DMS53 treated with DMSO at 0.1 percent for 48 hours (cell line): ENCODE measurements at regions not wholly inside any gene's neighbourhood (a gene's known extent, or its start where the extent isn't known, plus 50 kb on each side); places are given as distances from the start of the nearest gene placed in this dataset.

Source experiments
- DNase-seq: peaks from one replicate; lab custom pipeline; 2025; ENCODE audit not compliant: unreplicated experiment; lab: John Stamatoyannopoulos, UW

DNA sequence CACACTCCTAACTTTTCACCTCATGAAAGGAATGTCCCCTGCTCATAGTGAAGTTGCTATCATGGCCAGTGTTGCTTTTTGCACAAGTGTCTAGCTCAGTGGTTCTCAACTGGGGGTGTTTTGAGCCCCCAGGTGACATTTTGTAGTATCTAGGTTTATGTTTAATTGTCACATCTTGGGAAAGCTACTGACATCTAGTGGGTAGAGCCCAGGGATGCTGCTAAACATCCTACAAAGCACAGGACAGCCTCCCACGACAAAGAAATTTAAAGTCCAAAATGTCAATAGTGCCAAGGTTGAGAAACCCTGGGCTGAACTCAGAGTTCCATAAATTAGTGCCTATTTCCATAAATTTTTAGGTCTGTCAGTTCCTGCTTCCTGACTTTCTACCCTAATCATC, 70.7 kb upstream of the HCCS start:
- no peak for DNase-seq

- DNase-seq = no peak
Observed at GRCh38 chrX:11040996-11041395, 70.1 kb upstream of the HCCS start.

DNA sequence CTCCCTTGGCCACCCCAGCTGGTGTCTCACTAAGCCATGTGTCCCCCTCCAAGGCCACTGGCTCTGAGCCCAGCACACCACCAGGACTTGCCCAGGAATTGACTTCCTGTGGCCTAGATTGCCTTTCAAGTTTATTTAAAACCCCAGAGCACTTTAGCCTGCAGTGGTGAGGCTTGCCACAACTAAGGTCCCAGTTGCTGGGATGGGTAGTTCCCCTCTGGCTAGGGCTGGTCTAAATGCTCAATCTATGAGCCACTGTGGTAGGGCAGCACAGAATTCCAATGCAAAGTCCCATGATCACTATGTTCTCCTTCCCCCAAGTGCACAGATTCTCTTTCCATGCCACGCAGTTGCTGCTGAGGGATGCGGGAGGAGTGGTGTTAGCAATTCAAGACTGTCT, 61.1 kb upstream of the HCCS start:
- DNase-seq = no peak

DNA sequence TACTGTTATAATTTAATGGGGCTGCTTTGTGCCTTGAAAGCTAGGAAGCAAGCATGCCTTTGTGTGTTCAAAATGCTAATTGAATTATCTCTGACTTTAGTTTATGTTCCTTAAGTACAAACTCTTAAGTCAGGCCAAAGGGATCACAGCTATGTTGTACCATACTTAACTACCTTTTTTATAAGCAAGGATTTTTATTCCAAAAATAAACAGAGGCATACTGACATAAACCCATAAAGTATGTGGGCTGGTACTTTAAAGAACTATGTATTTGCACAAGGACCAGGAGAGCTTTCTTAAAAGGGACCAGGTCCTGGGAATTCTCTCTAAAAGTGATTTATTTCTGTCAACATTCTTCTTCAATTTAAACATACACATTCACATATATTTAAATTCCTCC, 57.8 kb upstream of the HCCS start:
- no peak for DNase-seq

- no peak for DNase-seq
Observed at GRCh38 chrX:11056322-11057176, 54.6 kb upstream of the HCCS start.

DNA sequence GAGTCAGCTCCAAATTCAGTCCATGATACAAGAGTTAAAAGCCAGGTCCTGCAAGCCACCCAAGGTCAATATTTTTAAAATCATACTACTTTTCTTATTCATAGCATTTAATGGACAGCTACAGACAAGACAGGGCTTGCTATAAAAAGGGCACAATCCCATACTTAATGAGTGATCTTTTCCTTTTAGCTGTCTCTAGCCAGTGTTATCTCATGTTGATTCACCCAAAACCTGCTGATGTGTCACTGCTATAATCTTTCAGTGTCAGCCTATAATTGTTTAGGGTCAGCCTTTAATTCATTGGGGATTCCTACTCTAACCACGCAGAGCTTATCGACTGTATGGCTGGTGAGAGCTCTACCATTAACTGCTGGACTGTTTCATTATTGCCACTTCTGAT, 51.2 kb upstream of the HCCS start:
- no peak for DNase-seq
